IPS-NIHi7 (cell line): ENCODE measurements at regions not wholly inside any gene's neighbourhood (a gene's known extent, or its start where the extent isn't known, plus 50 kb on each side); places are given as distances from the start of the nearest gene placed in this dataset.

Experiments
- DNase-seq: peaks from one replicate; pipeline ENCODE4 v3.0.0; 2012; ENCODE audit warnings: mixed read lengths; ENCODE audit errors: extremely low spot score

DNA sequence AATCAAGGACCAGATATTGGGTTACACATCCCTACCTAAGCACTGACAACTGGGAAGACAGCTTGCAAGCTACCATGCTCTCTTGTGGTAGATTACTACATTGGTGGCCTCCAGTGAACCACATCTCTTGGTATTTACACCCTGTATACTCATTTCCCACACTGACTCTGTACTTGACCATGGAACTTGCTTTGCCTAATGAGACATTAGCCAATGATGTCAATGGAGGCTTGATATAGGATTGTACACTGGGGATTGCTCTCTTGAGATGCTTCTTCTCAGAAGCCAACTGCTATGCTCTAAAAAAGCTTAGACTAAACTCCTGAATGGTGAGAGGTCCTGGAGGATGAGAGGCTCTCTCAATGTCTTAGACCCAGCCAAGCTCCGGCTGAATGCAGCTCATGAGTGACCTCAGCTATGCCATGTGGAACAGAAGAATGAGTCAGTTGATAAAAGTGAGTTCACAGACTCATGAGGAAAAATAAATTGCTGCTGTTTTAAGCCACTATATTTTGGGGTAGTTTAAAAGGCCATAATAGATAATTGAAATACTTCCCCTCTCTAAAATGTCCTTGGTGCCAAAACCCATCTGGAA lies 61.5 kb upstream of the GALNT15 start:
- DNase-seq, result no peak

DNA sequence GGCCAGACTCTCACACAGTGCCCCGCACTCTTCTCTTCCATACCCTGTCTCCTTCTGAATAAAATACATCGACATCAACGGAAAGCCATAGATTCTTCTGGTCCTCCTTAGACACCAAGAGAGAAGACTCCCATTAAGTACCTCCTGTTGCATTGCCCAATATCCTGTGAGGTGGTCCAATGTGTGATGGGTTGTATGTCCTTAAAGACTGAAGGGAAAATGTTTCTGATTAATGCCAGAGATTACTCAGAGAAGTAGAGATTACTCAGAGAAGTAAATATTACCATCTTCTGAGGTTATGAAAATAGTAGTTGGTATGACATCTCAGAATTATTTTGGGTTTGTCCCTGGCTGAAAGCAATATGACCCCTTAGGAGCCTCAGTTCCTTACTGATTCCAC lies 60.8 kb upstream of the GALNT15 start:
- DNase-seq, result no peak

DNA sequence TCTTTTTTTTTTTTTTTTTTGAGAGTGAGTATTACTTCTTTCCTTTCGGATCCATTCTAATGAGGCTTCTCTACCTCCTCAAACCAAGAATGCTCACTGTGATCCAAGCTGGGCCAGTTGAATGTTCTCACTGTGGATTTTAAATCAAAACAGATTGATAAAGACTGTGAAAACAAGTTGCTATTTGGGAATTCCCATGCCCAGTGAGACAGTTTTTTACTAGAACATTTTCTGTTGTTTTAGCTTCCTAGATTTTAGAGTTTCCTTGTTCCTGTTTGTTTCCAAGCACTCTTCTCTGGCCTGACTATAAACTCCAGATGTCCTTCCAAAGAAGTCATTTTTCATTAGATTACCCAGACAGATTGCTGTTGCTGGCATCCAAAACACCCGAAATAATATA lies 60.1 kb upstream of the GALNT15 start:
- no peak for DNase-seq

DNA sequence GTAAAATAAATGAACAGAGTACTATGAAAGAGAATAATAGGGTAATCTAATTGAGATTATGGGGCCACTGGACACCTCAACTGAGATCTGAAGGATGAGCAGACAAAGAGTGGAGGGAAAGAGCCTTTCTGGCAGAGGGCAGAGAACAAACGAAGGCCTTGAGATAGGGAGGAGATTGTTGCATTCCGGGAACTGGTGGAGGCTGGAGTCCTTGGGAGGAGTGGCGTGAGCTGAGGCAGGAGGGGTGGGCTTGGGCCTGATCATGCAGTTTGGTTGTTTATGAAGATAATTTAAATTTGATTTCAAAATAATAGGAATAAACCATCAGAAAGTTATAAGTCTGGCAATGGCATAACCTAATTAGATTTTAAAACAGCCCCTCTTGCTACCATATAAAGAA lies 59.5 kb upstream of the GALNT15 start:
- no peak for DNase-seq

DNA sequence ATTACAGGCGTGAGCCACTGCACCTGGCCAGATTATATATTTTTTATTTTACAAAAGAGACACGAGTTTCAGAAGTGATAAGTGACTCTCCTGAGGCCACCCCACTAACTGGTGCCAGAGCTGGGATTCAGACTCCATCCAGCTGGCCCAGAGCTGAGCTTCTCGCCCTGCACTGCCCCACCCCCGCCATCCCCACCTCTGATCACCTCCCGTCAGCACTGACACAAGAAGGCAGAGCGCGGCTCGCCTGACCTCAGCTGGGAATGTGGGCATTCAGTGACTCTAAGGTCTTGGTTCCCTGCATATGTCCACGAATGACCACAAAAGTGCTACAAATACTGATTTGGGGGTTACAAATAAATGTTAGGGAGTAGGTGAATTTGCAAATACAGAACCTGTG lies 56.1 kb upstream of the GALNT15 start:
- DNase-seq, result no peak

DNA sequence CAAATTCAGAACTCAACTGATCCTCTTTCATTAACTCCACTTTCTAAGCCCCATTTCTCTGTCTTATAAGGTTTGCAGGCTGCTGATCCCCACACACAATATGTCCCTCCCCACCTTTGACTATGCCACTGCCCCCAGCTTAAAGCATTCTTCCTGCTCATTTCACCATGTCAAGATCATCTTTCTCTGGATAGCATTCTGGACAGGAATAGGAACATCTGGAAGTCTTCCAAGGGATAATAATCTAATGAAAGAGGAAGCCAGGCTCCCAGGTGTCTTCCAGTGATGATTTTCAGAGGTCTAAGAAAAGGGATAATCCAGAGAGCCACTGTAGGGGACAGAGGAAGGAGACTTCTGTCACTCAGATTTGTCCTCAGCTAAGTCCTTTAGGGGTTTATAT lies 54.6 kb upstream of the GALNT15 start:
- DNase-seq, result no peak

DNA sequence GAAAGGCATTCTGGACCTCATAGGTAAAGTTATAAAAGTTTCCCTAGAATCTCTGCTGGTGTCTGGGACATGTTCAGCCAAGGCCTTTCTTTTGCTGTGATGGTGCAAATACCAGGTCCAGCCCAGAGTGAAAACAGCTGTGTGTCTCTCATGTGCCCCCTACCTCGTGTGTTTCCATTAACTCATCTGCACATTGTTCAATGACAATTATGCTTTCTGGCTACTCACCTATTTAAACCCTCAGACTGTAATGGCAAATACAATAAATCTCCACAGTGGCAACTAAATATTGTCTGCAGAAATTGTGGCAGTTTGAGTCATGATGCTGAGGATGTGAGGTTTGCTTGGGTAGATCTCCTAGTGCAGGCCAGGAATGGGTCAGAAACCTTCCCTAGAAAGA lies 53.1 kb upstream of the GALNT15 start:
- no peak for DNase-seq

DNA sequence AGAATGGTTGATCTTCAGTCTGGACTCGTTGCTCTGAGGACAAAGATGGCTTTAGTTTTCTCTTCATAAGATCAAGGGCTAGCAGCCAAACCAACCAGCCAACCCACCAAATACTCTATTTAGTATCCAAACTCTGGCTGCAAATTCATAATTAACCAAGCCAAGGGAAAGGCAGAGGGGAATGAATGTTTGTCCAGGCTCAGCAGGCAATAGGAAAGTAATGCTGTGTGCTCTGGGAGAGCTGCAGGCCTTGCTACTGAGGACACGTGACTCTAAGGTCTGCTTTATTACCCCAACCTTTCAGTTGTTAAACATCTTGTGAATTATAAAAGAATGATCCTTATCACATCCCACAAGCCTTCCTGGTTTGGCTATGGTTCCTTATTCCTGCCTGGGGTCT lies 52.3 kb upstream of the GALNT15 start:
- no peak for DNase-seq

DNA sequence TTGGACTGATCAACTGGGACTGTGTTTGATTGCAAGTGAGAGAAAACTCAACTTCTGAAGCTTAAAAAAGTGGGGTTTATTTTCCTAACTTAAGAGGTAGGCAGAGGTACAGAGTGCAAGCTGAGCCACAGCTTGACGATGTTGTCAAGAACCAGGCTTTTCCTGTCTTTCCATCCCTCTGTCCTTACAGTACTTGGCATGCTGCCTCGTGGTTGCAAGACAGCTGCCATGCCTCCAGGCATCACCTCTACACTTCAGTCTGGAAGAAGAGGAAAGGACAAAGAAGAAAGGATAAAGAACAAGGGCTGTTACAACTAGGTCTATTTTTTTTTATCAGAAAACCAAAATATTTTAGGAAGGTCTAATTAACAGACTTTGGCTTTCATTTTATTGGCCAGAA lies 51.8 kb upstream of the GALNT15 start:
- DNase-seq, result no peak

DNA sequence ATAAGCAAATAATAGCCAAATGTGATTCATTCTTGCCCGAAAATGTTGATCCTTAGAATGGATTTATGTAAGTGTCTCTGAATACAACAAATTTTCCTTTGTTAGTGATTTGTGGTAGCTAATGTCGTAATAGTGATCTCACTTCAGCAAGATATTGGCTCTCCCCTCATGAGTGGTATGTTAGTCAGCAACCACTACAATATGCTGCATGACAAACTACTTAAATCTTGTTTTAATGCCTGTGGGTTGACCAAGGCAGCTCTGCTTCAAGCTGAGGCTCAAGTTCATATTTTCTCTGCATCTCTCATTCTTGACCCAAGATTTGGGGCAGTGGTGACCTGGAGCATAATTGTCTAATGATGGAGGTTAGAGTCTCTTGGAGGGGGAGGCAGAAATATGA lies 49.8 kb upstream of the GALNT15 start:
- DNase-seq, result no peak
